GM21717 (cell line): ENCODE measurements at regions not wholly inside any gene's neighbourhood (a gene's known extent, or its start where the extent isn't known, plus 50 kb on each side); places are given as distances from the start of the nearest gene placed in this dataset.
"Not testable (repeated sequence)": the region's sequence is repeated elsewhere in the genome, so short reads cannot be mapped to it uniquely, and the experiment has no call there.

Experiments
- ATAC-seq: cut with Tn5 transposase; IDR thresholded peaks from one replicate; pipeline ENCODE4 v1.9.1; 2021; ENCODE audit warnings: mild to moderate bottlenecking, moderate library complexity; ENCODE audit not compliant: unreplicated experiment

DNA sequence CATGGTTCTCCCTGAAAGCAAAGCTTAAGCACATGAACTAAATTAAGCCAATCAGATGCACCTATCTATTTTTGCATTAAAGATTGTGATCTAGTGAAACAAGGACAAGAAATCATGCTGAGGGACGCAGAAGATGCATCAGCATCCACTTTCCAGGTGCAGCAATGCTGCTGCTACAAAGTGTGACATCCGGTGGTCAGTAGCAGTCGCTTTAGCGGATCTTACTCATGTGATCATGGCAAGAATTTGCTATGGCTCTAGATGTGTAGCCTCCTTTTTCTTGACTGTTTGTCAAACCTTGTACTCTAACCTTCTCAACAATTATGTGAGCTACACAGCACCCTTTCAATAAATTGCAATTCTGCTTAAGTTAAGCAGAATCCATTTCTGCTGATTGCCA, 126.8 kb upstream of the SMLR1 start:
- ATAC-seq, result no peak

DNA sequence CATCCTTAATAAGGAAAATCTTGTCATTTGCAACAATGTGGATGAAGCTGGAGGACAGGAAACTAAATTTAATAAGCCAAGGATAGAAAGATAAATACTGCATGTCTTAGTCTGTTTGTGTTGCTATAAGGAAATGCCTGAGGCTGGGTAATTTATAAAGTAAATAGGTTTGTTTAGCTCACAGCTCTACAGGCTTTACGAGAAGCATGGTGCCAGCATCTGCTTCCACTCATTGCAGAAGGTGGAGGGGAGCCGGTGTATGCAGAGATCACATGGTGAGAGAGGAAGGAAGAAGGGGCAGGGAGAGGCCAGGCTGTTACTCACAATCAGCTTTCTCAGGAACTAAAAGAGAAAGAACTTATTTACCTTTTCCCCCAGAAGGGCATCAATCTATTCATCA, 118.9 kb upstream of the SMLR1 start:
- no peak for ATAC-seq

DNA sequence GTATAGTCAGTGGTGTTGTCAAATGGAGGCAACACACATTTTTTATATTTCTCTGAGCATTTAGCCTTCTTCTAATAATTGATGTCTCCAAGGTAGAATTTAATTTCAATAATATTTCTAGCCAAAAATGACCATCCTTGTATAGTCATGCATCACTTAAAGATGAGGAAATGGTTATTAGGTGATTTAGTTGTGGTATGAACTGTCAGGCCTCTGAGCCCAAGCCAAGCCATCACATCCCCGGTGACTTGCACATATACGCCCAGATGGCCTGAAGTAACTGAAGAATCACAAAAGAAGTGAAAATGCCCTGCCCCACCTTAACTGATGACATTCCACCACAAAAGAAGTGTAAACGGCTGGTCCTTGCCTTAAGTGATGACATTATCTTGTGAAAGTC, 115.6 kb upstream of the SMLR1 start:
- ATAC-seq, result not testable (repeated sequence)

DNA sequence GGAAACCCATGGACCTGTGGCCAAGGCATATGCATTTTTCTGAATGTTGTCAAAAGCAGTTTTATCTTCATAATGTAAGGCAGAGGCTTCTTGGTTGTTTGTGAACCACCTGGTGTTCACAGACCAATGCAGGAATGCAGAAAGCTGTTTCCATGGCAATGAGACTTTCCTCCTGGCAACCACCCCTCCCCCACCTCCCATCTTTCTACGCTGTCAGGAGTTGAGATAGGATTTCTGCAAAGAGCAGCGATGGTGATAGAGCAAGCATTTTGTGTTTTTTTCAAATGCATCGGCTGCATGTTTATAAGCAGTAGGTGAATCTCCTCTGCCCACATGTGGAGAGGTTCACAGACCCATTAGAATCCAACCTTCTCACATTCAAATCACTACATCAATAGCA, 114.1 kb upstream of the SMLR1 start:
- ATAC-seq, result no peak

DNA sequence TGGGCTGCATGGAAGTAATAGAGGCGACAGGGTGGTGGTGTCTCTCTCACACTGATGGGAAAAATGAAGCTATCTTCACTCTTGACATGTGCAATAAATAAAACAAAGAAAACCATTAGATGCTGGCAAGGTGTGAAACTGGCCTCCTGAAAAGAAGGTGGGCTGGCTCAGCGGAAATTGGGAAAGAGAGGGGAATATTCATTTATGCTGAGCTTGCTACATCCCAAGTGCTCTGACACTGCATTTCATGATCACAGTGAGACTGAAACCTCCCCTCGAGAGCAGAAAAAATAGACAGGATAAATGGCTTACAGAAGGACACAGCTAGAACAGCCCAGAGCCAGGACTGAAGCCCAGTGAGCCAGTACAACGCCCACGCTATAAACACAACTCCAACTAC, 112.1 kb upstream of the SMLR1 start:
- ATAC-seq, result no peak

DNA sequence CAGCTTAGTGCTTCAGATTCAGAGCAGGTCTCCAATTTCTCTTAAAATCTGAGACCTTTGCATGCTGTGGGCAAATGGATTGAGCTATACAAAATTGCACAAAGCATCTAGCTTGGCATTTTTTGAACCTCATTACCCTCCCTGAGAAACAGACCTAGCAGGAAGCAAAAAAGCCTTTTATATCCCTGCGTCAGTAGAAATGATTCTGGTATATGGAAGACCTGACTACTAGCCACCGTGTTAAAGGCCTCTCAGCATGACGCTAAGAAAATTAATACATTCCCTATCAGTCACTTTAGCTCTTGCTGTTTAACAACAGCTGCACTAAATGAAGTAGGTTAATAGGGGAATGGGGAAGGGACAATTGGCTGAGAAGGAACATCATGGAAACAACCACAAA, 110.7 kb upstream of the SMLR1 start:
- ATAC-seq, result no peak

DNA sequence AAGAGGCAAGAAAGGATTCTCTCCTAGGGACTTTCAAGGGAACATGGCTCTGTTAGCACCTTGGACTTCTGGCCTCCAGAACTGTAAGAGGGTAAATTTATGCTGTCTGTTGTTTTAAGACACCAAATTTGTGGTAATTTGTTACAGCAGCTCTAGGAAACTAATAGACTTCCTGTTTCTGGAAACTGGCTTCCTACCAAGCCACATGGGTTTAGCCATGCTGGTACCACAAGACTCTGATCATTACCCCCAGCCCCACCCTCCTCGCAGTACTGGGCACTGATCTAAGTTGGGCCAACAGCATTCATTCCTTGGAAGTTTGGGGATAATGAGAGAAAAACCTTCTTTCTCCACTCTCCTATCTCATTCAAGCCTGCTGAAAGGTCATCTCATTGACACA, 109.5 kb upstream of the SMLR1 start:
- ATAC-seq, result no peak

DNA sequence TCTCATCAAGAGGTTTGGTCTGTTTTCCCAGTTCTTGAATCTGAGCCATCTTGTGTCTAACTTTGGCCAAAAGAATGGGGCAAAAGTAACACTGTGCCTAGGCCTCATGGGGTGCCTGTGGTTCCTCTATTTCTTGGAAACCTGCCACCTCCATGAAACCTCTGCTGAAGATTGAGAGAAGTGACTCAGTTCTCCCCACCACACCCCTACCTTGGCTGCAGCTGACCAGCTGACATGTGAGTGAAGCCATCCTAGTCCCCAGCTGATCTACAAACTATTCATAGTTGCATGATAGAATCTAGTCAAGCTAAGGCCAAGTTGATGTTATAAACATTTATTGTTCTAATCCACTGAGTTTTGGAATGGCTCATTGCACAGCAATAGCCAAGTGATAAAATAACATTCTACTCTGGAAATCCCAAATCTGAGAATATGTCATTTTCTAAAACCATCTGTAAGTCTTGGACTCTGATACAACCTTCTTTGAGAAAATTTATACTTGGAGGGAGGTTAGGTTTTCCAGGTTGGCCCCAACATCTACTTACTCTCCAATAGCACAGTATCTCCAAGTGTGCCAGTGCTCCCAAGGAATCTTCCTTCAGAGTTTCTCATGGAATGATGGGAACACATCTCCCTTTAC, 107.0 kb upstream of the SMLR1 start:
- ATAC-seq, result no peak

DNA sequence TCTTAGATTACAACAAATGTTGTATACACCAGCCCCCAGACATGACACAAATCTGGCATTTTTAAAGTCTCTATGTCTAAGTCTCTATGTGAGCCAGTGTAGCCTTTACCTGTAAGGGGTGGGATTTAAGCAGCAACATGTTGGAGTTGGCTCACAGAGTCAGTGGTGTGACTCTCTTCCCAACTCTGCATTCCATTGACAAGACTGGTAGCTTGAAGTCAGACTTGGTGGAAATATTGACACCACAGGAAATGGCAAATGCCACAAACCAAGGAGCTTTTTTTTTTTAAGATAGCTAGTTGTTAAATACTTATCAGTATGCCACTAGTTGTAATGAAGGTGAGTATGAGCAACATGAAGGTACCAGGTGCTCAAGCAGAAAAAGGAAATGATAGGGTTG, 103.1 kb upstream of the SMLR1 start:
- no peak for ATAC-seq

DNA sequence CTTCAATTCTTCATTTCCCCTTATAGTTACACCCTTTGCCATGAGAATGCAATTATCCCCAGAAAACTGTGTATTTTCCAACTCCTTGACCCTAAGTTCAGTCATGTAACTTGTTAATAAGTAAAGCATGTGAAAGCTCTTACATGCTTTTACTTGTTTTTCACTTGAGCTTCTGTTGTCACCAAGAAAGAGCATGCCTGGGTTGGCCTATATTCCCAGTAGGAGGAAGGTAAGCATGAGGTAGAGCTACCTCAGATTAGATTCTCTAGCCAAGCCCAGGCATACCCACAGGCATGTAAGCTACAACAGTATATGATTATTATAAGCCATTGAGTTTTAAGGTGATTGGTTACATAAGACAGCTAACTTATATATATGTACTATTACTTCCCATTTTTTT, 101.7 kb upstream of the SMLR1 start:
- ATAC-seq, result no peak

DNA sequence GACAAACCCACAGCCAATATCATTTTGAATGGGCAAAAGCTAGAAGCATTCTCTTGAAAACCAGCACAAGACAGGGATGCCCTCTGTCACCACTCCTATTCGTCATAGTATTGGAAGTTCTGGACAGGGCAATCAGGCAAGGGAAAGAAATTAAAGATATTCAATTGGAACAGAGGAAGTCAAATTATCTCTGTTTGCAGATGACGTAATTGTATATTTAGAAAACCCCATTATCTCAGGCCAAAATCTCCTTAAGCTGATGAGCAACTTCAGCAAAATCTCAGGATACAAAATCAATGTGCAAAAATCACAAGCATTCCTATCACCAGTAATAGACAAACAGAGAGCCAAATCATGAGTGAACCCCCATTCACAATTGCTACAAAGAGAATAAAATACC, 99.1 kb upstream of the SMLR1 start:
- not testable (repeated sequence) for ATAC-seq

DNA sequence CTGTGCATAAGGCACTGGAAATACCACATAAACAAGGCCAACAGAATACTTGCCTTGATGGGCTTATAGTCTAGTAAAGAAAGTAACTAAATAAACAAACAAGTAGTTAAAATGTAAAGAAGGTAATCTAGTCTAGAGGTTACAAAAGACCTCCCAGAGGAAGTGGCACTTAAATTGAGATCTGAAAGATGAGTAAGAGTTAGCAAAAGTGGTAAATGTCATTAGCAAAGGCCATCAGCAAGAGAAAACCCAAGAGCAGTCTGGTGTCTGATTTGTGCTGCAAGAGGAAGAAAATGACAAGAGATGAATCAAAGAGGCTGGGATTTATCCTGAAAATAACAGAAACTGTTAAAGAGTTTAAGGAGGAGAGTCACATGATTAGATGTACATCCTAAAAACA, 96.6 kb upstream of the SMLR1 start:
- ATAC-seq, result no peak

DNA sequence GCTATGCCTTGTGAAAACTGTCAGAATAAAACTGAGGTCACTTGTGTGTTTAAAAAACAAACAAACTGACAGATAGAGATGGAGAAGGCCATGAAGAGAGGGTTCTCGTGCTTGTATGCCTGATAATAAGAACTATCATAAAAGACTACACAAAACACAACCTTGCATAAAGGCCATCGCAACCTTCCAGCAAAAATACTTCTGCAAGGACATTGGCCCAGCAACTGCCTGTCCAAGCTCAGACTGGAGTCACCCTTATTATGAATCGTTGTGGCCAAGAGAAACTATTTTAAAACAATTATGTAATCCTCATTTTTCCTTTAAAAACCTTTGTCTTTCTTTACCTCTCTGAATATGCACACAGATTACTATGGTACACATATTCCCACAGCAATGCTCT, 93.0 kb upstream of the SMLR1 start:
- ATAC-seq, result no peak

DNA sequence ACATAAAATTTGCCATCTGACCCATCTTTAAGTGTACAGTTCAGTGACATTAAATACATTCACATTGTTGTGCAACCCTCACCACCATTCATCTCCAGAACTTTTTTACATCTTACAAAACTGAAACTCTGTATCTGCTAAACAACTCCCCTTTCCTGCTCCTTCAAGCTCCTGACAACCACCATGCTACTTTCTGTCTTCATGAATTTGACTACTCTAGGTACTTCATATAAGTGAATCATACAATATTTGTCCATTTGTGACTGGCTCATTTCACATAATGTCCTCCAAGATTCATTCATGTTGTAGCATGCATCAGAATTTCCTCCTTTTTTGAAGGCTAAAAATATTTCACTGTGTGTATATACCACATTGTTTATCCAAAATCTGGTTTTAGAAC, 86.9 kb upstream of the SMLR1 start:
- ATAC-seq, result no peak

DNA sequence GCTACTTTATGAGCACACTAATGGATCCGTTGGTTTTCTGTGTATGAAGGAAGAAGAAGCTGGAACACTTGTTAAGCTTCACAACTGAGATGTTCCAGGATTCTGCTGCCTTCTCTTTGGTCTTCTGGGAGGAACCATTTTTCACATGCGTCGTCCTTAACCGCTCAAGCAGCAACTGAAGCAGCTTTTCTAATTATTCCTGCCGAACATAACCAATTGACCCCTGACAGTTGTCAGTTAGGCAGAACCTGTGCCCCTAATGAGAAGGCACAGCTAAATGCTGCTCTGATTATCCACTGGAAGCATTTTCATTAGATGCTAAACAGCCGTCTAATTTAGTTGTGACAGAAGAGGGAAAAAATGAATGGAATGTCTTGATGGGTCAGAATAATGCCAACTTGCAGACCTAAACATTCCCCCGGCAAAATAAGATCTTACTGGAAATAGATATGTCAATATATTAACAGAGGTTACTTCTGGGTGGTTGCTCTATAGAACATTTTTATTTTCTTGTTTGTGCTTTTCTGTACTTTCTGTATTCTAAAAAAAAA, 85.0 kb upstream of the SMLR1 start:
- ATAC-seq, result no peak

DNA sequence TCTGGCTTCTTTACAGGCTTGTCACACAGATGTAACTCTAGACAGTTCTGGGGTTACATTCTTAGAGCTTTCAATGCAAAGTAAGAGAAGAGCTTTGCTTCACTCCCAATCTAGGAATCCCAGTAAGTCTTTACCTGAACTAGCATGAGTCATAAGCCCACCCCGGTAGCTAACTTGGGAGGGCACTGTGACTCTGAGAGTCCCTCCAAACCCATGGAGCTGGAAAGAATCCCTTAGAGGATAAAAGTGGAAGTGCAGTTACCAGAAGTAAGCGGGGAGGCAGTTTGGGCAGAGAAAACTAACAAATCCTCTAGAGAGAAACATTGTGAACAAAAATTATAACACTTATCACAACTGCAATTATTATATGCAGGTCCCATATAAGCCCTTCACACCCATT, 84.0 kb upstream of the SMLR1 start:
- ATAC-seq, result no peak

DNA sequence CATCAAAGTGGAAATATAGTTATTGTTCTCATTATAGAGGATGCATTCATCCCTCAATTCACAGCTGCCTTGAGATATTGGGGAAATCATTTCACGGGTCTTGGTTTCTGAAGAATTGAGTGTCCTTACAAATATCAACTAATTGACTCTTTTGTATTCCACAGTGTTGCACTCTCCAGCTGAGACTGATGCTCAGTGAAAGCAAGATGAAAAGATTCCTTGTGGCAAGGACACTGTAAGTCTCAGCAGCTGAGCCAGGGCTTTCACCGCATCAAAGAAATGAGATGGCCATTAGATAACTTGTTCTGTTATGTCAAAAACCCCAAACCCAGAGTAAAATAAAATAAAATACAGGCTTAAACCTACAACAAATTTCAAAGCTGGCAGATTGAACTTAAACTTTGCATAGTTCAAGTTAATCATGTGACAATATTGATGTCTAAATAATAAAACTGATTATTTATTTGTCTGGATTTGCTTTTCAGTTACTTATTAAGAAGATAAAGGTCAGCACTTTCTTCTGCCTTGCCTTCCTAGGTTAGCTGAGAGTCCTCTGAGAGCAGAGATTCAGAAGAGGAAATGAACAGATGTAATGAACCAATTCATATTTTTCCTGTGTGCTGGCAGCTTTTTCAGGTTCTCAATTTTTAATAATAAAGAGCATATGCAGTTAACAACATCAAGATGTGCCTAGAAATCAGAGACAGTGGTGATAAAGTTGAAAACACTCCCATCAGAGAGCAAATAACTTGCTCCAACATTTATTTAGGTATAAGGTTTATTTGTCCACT, 82.4 kb upstream of the SMLR1 start:
- ATAC-seq, result no peak

DNA sequence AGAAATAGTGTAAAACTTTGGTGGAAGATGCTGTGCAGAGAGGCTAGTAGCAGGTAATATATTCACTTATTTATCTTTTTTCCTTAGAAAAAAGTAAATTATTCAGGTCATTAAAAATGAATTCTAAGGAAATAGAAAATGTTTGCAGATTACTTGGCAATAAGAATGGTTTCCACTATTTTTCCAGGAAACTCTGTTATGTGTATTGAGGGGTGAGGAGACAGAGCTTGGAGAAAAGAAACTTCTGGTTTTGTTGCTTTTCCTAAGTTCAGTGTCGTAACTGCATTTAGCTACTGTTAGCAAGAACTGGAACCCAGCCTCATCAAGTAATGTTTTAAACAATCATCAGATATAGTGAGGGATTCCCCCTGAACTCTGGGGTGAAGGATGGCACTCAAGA, 79.2 kb upstream of the SMLR1 start:
- ATAC-seq, result no peak

DNA sequence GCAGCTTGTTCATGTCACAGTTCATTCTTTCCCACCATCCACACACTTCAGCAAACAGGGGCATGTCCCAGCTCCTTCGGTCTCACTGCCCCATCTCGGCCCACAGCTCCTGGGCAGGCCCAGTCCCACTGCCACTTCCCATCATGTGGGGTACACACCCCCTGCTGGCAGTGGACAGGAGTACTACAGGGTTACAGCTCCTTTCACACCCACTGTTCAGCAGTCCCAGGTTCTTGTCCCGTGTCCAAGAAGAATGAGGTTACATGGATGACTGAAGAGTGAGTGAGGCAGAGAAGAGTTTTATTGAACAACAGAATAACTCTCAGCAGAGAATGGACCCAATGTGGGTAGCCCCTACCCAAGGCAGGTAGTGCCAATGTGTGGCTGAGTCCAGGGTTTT, 77.8 kb upstream of the SMLR1 start:
- ATAC-seq, result no peak

DNA sequence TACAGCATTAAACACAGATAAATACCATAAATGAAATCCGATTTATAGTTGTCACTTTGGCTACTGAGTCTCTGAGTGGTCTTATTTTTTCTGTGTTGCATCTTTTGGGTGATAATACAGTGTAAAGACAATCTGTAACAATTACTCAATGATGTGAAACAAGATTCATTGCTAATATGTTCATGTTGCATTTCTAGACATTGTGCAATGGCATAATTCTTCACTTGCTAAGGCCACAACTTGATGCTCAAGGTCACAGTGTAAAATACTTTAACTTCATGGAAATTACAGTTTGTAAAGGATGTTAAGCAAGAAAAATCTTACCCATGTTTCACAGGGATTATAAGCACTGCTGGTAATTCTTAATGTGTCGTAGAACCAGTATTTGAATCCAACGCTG, 74.9 kb upstream of the SMLR1 start:
- no peak for ATAC-seq

DNA sequence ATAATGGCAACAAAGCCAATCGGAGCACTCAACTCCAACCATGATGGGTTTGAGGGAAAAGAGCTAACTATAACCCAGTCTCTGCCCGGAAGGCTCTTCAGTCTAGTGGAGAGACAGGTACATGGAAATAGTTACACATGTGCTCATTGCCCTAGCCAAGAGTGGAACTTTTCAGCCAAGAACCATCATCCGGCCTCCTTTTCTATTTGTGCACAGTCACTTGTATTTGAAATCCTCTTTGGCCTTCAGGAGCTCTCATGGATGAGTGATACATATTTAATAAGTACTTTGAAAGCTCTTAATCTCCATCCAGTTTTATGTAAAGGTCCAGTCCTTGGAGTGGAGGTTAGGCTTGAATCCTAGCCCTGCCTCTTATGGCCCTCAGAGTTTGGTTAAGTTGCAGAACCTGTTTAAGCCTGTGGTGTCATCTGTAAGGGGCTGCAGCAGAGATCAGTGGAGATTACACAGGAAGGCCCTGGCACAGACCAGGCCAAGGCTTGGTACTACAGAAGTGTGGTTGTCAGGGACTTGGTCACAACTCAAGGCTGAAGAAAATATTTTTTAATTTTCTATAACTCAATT, 72.3 kb upstream of the SMLR1 start:
- ATAC-seq, result no peak

DNA sequence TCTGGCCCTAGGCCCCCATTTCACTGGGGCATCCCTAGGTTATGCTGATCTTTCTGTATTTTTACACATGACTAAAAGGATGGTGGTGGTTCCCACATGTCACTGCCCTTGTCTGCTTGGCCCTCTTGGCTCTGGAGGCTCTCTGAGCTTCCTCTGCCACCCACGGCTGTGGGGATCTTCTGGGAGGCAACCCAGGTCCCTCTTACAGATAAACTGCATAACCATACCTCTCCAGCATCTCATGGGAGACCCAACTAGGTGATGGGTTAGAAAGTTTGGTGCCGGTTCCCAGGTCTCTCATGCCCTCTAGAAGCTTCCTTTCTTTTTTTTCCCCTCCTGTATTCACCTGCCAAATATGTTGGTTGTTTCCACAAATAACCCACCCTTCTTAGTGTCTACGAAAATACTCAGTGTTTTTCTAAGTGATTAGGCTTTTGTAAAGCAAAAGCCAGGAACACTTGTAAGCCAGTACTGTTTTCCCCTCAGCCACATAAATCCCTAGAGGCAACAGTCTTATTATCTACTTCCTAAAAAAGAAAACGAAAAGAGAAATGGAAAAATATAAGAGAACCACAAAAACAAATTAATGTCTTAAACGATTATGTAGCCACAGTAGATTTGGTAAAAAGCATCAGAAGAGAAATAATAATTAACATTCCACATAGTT, 71.7 kb upstream of the SMLR1 start:
- no peak for ATAC-seq
